RWPE2 (cell line): ENCODE measurements at regions not wholly inside any gene's neighbourhood (a gene's known extent, or its start where the extent isn't known, plus 50 kb on each side); places are given as distances from the start of the nearest gene placed in this dataset.

Experiments used
- ATAC-seq: fragments of 200-7000 bp; cut with Tn5 transposase; 3 replicates; pipeline ENCODE4 v1.9.1; 2021; ENCODE audit warnings: low read depth
- DNase-seq: peaks from one replicate; pipeline ENCODE4 v3.0.0-alpha.2; 2020; ENCODE audit warnings: low spot score
- H3K27ac ChIP-seq: fragments of 450-650 bp; 2 replicates; pipeline ENCODE4 v1.5.1; 2017; ENCODE audit warnings: mild to moderate bottlenecking; ENCODE audit not compliant: poor library complexity, severe bottlenecking
- H3K27me3 ChIP-seq: fragments of 250-450 bp; sonication (Bioruptor Pico); 2 replicates; pipeline ENCODE4 v1.5.1; 2021; ENCODE audit warnings: mild to moderate bottlenecking, moderate library complexity; ENCODE audit not compliant: insufficient read depth, poor library complexity, severe bottlenecking
- H3K36me3 ChIP-seq: fragments of 250-450 bp; sonication (Bioruptor Pico); 2 replicates; pipeline ENCODE4 v1.5.1; 2020; ENCODE audit warnings: low read depth, mild to moderate bottlenecking, moderate library complexity
- H3K4me1 ChIP-seq: fragments of 250-450 bp; sonication (Bioruptor Pico); 2 replicates; pipeline ENCODE4 v1.5.1; 2021; ENCODE audit warnings: mild to moderate bottlenecking, moderate library complexity; ENCODE audit not compliant: insufficient read depth, poor library complexity, severe bottlenecking
- H3K4me3 ChIP-seq: fragments of 250-450 bp; sonication (Bioruptor Pico); 2 replicates; pipeline ENCODE4 v1.5.1; 2021; ENCODE audit warnings: mild to moderate bottlenecking, moderate library complexity; ENCODE audit not compliant: severe bottlenecking
- H3K9me3 ChIP-seq: fragments of 250-450 bp; sonication (Bioruptor Pico); 2 replicates; pipeline ENCODE4 v1.5.1; 2021; ENCODE audit warnings: mild to moderate bottlenecking, moderate library complexity; ENCODE audit not compliant: severe bottlenecking
- CTCF ChIP-seq: fragments of 450-650 bp; IDR thresholded peaks from one replicate; pipeline ENCODE4 v1.5.1; 2017; ENCODE audit warnings: mild to moderate bottlenecking, moderate library complexity; ENCODE audit not compliant: poor library complexity, severe bottlenecking

GRCh38 chr13:37453246-37453645 is 145.3 kb downstream of the POSTN start:
- Histone ChIP-seq H3K36me3 (no peaks in the 10 kb centered on the region), H3K27me3 (no peaks in the 10 kb centered on the region), H3K27ac (no peak overlapping the region), H3K9me3 (no peaks in the 10 kb centered on the region), H3K4me3 (no peak overlapping the region), H3K4me1 (peaks cover 6% of the 10 kb centered on the region)
- no peak for DNase-seq
- no peak for TF ChIP-seq CTCF
- 0 out of 3 replicates have a peak, but pooled peaks have one; percentile 48 for ATAC-seq

- Histone ChIP-seq H3K9me3 (no peaks in the 10 kb centered on the region), H3K36me3 (no peaks in the 10 kb centered on the region), H3K27ac (no peak overlapping the region), H3K27me3 (no peaks in the 10 kb centered on the region), H3K4me1 (peaks cover 8% of the 10 kb centered on the region), H3K4me3 (no peak overlapping the region)
- DNase-seq (no peak), ATAC-seq (no peak)
- TF ChIP-seq CTCF: no peak
Observed at GRCh38 chr13:37450276-37450675, 148.3 kb downstream of the POSTN start.

GRCh38 chr13:37448153-37448552 is 150.4 kb downstream of the POSTN start:
- Histone ChIP-seq H3K36me3 (no peaks in the 10 kb centered on the region), H3K9me3 (no peaks in the 10 kb centered on the region), H3K4me1 (peaks cover 8% of the 10 kb centered on the region), H3K27me3 (no peaks in the 10 kb centered on the region), H3K27ac (peak overlapping the region; percentile 67), H3K4me3 (no peak overlapping the region)
- TF ChIP-seq CTCF: no peak
- no peak for DNase-seq
- no peak for ATAC-seq

- ATAC-seq (peak; percentile 96), DNase-seq (peak; percentile 60)
- Histone ChIP-seq H3K27me3 (no peaks in the 10 kb centered on the region), H3K27ac (peak overlapping the region; percentile 67), H3K36me3 (no peaks in the 10 kb centered on the region), H3K4me1 (peaks cover 8% of the 10 kb centered on the region), H3K4me3 (no peak overlapping the region), H3K9me3 (no peaks in the 10 kb centered on the region)
- TF ChIP-seq CTCF: no peak
Observed at GRCh38 chr13:37446503-37446902, 152.1 kb downstream of the POSTN start.

GRCh38 chr13:37443538-37443937 is 155.0 kb downstream of the POSTN start:
- DNase-seq: no peak
- ATAC-seq: peak; percentile 59; the same call in 2 of the 3 replicates
- Histone ChIP-seq H3K4me1 (peaks cover 8% of the 10 kb centered on the region), H3K4me3 (no peak overlapping the region), H3K9me3 (no peaks in the 10 kb centered on the region), H3K27me3 (no peaks in the 10 kb centered on the region), H3K36me3 (no peaks in the 10 kb centered on the region), H3K27ac (no peak overlapping the region)
- TF ChIP-seq CTCF: no peak
